NB4 (cell line): ENCODE measurements at regions not wholly inside any gene's neighbourhood (a gene's known extent, or its start where the extent isn't known, plus 50 kb on each side); places are given as distances from the start of the nearest gene placed in this dataset.

Experiments
- DNase-seq: peaks from one replicate; pipeline ENCODE4 v3.0.0; 2010; ENCODE audit warnings: low read depth
- H3K4me3 ChIP-seq: one replicate; pipeline ENCODE4 v1.5.1; 2011; ENCODE audit warnings: mild to moderate bottlenecking, low read depth, low read length, moderate library complexity
- MYC ChIP-seq: IDR thresholded peaks from 2 replicates; pipeline ENCODE4 v1.6.1; 2011; ENCODE audit warnings: low read depth, low read length
- POLR2A ChIP-seq: IDR thresholded peaks from 2 replicates; pipeline ENCODE4 v1.6.1; 2011; ENCODE audit warnings: mild to moderate bottlenecking; ENCODE audit not compliant: insufficient read length; ENCODE audit errors: extremely low read depth
- TF ChIP-seq, protein P1 (sequence below): IDR thresholded peaks from one replicate; pipeline ENCODE4 v1.5.1; 2012; ENCODE audit warnings: low read depth, low read length
- TF ChIP-seq, protein P2 (sequence below): IDR thresholded peaks from 2 replicates; pipeline ENCODE4 v1.6.1; 2011; ENCODE audit warnings: low read depth, low read length

DNA sequence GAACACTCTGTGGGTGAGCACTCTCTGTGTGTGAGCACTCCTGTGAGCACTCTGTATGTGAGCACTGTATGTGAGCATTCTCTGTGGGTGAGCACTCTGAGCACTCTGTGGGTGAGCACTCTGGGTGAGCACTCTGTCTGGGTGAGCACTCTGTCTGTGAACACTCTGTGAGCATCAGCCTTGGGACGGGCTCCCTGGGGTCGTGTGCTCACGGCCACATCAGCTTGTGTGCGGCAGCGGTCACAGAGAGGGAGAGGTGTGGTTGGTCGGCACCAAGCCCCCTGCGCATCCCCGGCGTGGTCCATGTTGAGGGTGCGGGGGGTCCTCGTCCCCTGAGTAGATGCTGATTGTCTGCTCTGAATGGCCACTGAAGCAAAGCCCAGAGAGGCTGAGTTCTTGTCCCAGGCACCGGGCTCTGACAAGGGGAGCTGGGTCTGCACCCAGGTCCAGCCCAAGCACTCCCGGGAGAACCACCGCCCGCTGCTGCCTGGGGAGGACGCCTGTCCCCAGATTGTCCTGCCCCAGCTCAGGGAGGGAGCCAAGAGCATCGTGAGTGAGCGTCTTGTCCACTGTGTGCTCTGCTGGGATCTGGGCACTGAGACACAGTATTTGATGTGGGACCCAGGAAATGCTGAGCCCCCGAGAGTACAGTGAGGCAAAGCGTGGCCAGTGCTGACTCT is 143.7 kb downstream of the DNAJB6 start:
- TF ChIP-seq POLR2A (no peak), MYC (no peak)
- TF ChIP-seq, protein P1, sequence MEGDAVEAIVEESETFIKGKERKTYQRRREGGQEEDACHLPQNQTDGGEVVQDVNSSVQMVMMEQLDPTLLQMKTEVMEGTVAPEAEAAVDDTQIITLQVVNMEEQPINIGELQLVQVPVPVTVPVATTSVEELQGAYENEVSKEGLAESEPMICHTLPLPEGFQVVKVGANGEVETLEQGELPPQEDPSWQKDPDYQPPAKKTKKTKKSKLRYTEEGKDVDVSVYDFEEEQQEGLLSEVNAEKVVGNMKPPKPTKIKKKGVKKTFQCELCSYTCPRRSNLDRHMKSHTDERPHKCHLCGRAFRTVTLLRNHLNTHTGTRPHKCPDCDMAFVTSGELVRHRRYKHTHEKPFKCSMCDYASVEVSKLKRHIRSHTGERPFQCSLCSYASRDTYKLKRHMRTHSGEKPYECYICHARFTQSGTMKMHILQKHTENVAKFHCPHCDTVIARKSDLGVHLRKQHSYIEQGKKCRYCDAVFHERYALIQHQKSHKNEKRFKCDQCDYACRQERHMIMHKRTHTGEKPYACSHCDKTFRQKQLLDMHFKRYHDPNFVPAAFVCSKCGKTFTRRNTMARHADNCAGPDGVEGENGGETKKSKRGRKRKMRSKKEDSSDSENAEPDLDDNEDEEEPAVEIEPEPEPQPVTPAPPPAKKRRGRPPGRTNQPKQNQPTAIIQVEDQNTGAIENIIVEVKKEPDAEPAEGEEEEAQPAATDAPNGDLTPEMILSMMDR = no peak
- TF ChIP-seq, protein P2, sequence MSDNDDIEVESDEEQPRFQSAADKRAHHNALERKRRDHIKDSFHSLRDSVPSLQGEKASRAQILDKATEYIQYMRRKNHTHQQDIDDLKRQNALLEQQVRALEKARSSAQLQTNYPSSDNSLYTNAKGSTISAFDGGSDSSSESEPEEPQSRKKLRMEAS = no peak
- no peak overlapping the region for H3K4me3 ChIP-seq
- DNase-seq = no peak

DNA sequence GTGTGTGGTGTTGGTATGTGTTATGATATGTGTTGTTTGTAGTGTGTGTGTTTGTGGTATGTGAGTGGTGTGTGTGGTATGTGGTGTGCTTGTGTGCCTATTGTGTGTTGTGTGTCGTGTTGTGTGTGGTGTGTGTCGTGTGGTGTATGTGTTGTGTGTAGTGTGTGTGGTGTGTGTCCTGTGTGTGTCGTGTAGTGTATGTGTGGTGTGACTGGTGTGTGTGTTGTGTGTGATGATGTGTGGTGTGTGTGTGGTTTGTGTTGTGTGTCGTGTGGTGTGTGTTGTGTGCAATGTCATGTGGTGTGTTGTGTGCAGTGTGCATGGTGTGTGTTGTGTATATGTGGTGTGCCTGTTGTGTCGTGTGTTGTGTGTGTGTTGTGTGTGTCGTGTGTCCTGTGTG is 144.6 kb downstream of the DNAJB6 start:
- no peak for DNase-seq
- no peak overlapping the region for H3K4me3 ChIP-seq
- TF ChIP-seq, protein P2 = no peak
- TF ChIP-seq POLR2A = no peak
- no peak for TF ChIP-seq MYC
- TF ChIP-seq, protein P1 = no peak

DNA sequence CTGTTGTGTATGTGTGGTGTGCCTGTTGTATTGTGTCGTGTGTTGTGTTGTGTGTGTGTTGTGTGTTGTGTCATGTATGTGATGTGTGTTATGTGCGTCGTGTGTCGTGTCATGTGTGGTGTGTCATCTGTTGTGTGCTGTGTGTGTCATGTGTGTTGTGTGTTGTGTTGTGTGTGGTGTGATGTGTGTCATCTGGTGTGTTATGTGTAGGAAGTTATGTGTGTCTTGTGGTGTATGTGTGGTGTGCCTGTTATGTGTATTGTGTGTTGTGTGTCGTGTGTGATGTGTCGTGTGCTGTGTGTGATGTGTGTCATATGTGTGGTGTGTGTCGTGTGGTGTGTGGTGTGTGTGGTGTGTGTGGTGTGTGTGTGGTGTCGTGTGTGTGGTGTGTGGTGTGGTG is 145.2 kb downstream of the DNAJB6 start:
- DNase-seq = no peak
- H3K4me3 ChIP-seq = no peak overlapping the region
- TF ChIP-seq POLR2A = no peak
- TF ChIP-seq, protein P2 = no peak
- TF ChIP-seq, protein P1 = no peak
- no peak for TF ChIP-seq MYC

DNA sequence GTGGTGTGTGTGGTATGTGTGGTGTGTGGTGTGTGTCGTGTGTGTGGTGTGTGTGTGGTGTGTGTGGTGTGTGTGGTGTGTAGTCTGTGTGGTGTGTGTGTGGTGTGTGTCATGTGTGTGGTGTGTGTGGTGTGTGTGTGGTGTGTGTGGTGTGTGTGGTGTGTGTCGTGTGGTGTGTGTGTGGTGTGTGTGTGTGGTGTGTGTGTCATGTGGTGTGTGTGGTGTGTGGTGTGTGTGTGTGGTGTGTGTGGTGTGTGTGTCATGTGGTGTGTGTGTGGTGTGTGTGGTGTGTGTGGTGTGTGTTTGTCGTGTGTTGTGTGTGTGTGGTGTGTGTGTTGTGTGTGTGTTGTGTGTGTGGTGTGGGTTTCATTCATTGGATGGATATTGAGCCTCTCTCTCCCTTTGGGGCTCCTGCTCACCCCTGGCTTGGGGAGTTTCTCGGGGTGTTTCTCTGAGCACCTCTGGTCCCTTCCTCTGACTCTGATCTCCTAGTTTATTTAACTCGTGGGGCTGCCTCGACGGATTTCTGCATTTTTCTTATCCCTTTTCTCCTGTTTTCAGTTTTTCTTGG is 145.8 kb downstream of the DNAJB6 start:
- TF ChIP-seq POLR2A = no peak
- no peak for TF ChIP-seq MYC
- TF ChIP-seq, protein P1 = no peak
- TF ChIP-seq, protein P2 = no peak
- no peak for DNase-seq
- H3K4me3 ChIP-seq = no peak overlapping the region

DNA sequence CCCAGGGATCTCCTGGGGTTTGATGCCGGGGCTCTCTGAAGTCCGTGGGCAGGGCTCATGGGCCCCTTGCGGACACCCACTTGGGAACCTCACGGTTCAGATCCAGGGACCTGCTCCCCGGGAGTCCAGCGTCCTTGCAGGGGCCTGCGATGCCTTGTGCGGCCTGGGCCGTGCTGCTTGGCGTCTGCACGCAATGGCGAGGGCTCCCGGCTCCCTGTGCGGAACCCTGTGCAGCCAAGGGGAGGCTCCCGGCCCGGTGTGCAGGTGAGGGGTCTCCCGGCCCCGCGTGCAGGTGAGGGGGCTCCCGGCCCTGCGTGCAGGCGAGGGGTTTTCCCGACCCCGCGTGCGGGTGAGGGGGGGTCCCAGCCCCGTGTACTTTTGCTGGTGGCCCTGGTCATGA is 146.7 kb downstream of the DNAJB6 start:
- H3K4me3 ChIP-seq = no peak overlapping the region
- DNase-seq = no peak
- no peak for TF ChIP-seq MYC
- no peak for TF ChIP-seq POLR2A
- TF ChIP-seq, protein P2 = no peak
- TF ChIP-seq, protein P1 = no peak
